ENCODE measurements at regions not wholly inside any gene's neighbourhood (a gene's known extent, or its start where the extent isn't known, plus 50 kb on each side); places are given as distances from the start of the nearest gene placed in this dataset.
"Not testable (repeated sequence)": the region's sequence is repeated elsewhere in the genome, so short reads cannot be mapped to it uniquely, and the experiment has no call there.

GRCh38 chr9:26513730-26514129 lies 378.9 kb downstream of the CAAP1 start:
- no peak for TF ChIP-seq CTCF (conservative IDR thresholded peaks at IDR 0.05; ENCODE audit: low read depth, low read length)
- no peak for DNase-seq (ENCODE audit: low read depth)
- no peak overlapping the region for H3K4me3 ChIP-seq (ENCODE audit: low read depth, low read length)

GRCh38 chr9:26510137-26510536 lies 382.5 kb downstream of the CAAP1 start:
- no peak overlapping the region for H3K4me3 ChIP-seq (ENCODE audit: low read depth, low read length)
- no peak for TF ChIP-seq CTCF (conservative IDR thresholded peaks at IDR 0.05; ENCODE audit: low read depth, low read length)
- DNase-seq (ENCODE audit: low read depth): no peak

- H3K4me3 ChIP-seq (ENCODE audit: low read depth, low read length): no peak overlapping the region
- no peak for DNase-seq (ENCODE audit: low read depth)
- TF ChIP-seq CTCF (conservative IDR thresholded peaks at IDR 0.05; ENCODE audit: low read depth, low read length): no peak
Measured at GRCh38 chr9:26508897-26509296, 383.7 kb downstream of the CAAP1 start.

- H3K4me3 ChIP-seq (ENCODE audit: low read depth, low read length): no peak overlapping the region
- DNase-seq (ENCODE audit: low read depth): no peak
- TF ChIP-seq CTCF (conservative IDR thresholded peaks at IDR 0.05; ENCODE audit: low read depth, low read length): no peak
Measured at GRCh38 chr9:26504057-26504456, 388.5 kb downstream of the CAAP1 start.

- no peak for DNase-seq (ENCODE audit: low read depth)
- no peak for TF ChIP-seq CTCF (conservative IDR thresholded peaks at IDR 0.05; ENCODE audit: low read depth, low read length)
Measured at GRCh38 chr9:26502311-26502710, 390.3 kb downstream of the CAAP1 start.

GRCh38 chr9:26500471-26500870 lies 392.1 kb downstream of the CAAP1 start:
- no peak for TF ChIP-seq CTCF (conservative IDR thresholded peaks at IDR 0.05; ENCODE audit: low read depth, low read length)
- H3K4me3 ChIP-seq (ENCODE audit: low read depth, low read length): no peak overlapping the region

More at GRCh38 chr9:26502311-26502710, 390.3 kb downstream of the CAAP1 start:
- H3K4me3 ChIP-seq (ENCODE audit: low read depth, low read length): no peak overlapping the region

GRCh38 chr9:26492608-26493521 lies 399.7 kb downstream of the CAAP1 start:
- DNase-seq (ENCODE audit: low read depth); H3K4me3 ChIP-seq (ENCODE audit: low read depth, low read length): not testable (repeated sequence)

More at GRCh38 chr9:26500471-26500870, 392.1 kb downstream of the CAAP1 start:
- DNase-seq (ENCODE audit: low read depth): no peak

GRCh38 chr9:26491922-26492607 lies 400.5 kb downstream of the CAAP1 start:
- not testable (repeated sequence) for H3K4me3 ChIP-seq (ENCODE audit: low read depth, low read length); DNase-seq (ENCODE audit: low read depth)

Measured in choroid plexus epithelial cell (primary cell).